MG63 (cell line): ENCODE measurements at regions not wholly inside any gene's neighbourhood (a gene's known extent, or its start where the extent isn't known, plus 50 kb on each side); places are given as distances from the start of the nearest gene placed in this dataset.
A peak's percentile ranks its signal among the peaks of the same experiment; 100 is the strongest.
"Not testable (repeated sequence)": the region's sequence is repeated elsewhere in the genome, so short reads cannot be mapped to it uniquely, and the experiment has no call there.

Experiments
- DNase-seq: peaks from one replicate; pipeline ENCODE4 v3.0.0-alpha.2; 2020
- H3K27me3 ChIP-seq: fragments of 250-450 bp; sonication (Bioruptor Pico); 2 replicates; pipeline ENCODE4 v1.5.1; 2020; ENCODE audit warnings: mild to moderate bottlenecking, moderate library complexity
- H3K36me3 ChIP-seq: fragments of 250-450 bp; sonication (Bioruptor Pico); 2 replicates; pipeline ENCODE4 v1.5.1; 2020; ENCODE audit warnings: mild to moderate bottlenecking, moderate library complexity
- H3K4me3 ChIP-seq: fragments of 250-450 bp; sonication (Bioruptor Pico); 2 replicates; pipeline ENCODE4 v1.5.1; 2020; ENCODE audit warnings: mild to moderate bottlenecking, moderate library complexity
- H3K9me3 ChIP-seq: fragments of 250-450 bp; sonication (Bioruptor Pico); 2 replicates; pipeline ENCODE4 v1.5.1; 2020; ENCODE audit warnings: mild to moderate bottlenecking, moderate library complexity

DNA sequence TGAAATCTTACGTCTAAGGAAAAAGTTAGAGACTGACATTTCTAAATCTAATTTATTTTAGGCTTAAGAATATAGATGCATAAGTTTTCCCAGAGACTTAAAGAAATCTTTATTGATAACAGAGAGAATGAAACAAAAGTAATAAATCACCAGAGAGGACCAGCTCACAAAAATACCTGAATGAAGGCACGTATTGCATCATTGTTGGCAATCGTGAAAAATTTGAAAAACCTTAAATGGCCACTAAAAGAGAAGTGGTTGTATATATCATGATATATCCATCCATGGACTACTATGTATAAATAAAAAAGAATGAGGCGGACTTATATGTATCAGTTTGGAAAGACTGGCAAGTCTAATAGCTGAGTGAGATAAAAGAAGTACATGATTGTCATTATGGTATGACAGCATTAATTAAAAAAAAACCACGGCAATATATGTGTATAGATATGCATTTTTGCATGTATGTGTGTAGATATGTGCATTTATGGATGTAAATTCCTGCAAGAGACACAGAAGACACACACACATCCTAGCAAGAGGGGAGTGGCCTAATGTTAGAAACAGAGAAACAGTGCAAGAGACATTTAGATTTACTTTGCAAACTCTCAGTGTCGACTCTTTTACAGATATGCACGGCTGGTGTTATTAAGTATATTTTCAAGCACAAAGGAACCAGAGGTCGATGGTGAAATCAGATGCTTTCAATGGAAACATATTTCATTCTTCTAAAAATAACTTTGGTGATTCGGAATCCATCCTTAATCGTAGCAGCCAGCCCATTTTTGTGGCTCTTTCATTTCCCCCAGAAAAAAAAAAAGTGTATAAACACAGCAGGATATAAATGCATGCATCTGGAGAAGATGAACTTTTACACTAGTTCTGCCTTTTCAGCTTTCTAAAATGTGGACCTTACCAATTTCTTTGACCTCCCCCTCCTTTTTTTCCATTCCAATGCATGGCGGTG is 156.1 kb upstream of the SALL4 start:
- Histone ChIP-seq H3K27me3 (no peaks in the 10 kb centered on the region), H3K9me3 (no peaks in the 10 kb centered on the region), H3K36me3 (no peaks in the 10 kb centered on the region), H3K4me3 (no peak overlapping the region)
- no peak for DNase-seq

DNA sequence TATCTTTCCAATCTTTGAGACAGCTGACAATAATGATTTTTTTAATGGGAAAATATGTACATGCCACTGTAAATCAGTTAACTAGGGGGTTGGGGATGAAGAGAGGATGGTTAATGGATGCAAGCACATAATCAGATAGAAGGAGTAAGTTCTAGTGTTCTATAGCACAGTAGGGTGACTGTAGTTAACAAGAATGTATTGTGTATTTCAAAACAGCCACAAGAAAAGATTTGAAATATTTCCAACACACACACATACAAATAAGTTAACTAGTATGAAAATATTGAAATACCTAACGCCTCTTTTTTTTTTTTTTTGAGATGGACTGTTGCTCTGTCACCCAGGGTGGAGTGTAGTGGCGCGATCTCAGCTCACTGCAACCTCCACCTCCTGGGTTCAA is 153.4 kb upstream of the SALL4 start:
- H3K36me3 ChIP-seq = no peaks in the 10 kb centered on the region
- H3K27me3 ChIP-seq = no peaks in the 10 kb centered on the region
- H3K9me3 ChIP-seq = no peaks in the 10 kb centered on the region
- DNase-seq = no peak
- H3K4me3 ChIP-seq = no peak overlapping the region

DNA sequence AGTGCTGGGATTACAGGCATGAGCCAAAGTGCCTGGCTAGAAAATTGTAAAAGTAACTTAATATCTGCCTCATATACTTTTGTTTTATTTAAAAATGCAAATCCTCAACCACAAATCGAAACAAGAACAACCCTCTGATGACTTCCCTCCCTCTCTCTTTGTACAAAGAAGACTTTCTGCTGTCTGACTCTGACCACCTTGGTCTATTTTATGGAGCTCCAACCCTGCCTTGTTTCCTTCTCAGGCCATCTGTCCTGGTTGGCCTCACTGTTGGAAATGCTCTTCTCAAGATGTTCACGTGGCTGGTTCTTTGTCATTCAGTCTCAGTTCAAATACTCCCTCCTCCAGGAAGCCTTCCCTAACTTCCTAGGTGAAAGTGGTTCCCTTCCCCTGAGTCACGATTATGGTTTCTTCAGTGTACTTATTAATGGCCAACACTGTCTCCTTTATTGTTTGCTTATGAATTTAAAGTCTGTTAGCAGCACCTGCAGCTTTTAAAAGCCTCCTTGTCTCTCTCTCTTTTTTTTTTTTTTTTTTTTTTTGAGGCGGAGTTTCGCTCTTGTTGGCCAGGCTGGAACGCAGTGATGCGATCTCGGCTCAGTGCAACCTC is 151.5 kb upstream of the SALL4 start:
- no peak overlapping the region for H3K4me3 ChIP-seq
- no peaks in the 10 kb centered on the region for H3K27me3 ChIP-seq
- H3K36me3 ChIP-seq = no peaks in the 10 kb centered on the region
- H3K9me3 ChIP-seq = no peaks in the 10 kb centered on the region
- DNase-seq = no peak

DNA sequence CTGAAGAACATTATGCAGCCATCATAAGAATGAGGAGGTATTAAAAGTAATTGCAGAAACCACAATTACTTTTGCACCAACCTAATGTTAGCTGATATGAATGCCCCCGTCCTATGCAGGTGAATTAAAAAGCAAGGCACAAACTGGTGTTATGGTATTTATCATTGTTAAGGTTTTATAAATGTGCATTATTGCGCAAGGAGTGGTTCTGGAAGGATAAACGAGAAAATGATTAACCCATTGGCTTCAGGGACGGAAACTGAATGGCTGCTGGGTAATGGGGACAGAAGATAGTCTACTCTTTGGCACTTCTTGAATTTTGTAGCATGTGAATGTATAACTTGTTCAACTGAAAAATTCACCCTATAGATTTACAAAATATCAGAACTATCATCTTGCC is 148.6 kb upstream of the SALL4 start:
- H3K4me3 ChIP-seq = no peak overlapping the region
- H3K36me3 ChIP-seq = no peaks in the 10 kb centered on the region
- DNase-seq = no peak
- no peaks in the 10 kb centered on the region for H3K27me3 ChIP-seq
- H3K9me3 ChIP-seq = no peaks in the 10 kb centered on the region

DNA sequence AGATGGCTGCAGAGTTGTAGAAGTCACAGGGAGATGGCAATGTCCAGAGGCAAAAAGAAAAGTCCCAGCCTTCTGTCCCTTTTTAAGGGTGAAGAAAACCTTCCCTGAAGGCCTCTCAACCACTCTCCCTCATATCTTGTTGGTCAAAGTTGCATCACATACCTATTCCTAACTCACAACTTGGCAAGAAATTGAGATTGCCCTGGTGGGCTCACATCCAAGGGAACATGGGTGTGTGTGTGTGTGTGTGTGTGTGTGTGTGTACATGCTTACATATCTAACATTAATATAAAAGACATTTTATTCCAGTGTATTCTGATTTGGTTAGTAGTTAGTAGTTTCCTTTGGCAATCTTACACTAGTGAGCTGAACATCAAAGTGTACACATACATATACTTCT is 144.3 kb upstream of the SALL4 start:
- H3K4me3 ChIP-seq = no peak overlapping the region
- H3K9me3 ChIP-seq = no peaks in the 10 kb centered on the region
- H3K36me3 ChIP-seq = no peaks in the 10 kb centered on the region
- H3K27me3 ChIP-seq = no peaks in the 10 kb centered on the region
- DNase-seq = no peak

DNA sequence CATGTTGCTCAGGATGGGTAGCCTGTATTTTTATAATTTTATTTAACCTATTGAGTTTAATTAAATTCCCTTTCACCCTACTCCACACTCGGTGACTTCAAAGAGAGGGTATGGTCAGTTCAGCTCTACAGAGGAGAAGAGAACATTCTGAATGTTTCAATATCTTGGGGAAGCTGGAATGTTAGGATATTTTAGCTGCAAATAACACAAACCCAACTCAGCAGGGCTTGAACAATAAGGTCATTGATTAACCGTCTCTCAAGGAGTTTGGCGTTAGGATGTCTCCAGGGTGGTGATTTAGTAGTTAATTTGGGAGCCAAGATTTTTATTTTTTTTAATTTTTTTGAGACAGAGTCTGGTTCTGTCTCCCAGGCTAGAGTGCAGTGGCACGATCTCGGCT is 143.6 kb upstream of the SALL4 start:
- H3K27me3 ChIP-seq = no peaks in the 10 kb centered on the region
- no peak for DNase-seq
- no peaks in the 10 kb centered on the region for H3K9me3 ChIP-seq
- no peaks in the 10 kb centered on the region for H3K36me3 ChIP-seq
- no peak overlapping the region for H3K4me3 ChIP-seq

DNA sequence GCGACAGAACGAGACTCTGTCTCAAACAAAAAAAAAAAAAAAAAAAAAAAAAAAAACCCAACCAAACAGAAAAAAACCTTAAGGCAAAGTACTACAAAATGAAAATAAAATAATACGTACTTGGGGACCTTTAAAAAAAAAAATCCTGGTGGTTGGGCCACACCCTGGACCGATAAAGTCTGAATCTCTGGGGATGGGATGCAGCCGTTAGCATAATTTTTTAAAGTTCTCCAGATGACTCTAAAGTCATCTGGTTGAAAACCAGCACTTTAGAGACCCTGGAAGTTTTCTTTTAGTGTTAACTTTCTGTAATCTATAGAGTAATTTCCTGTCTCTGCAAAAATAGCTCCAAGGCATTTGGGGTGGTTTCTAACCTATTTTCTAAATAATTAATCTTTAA is 142.9 kb upstream of the SALL4 start:
- H3K27me3 ChIP-seq = no peaks in the 10 kb centered on the region
- no peak for DNase-seq
- no peaks in the 10 kb centered on the region for H3K36me3 ChIP-seq
- H3K9me3 ChIP-seq = no peaks in the 10 kb centered on the region
- no peak overlapping the region for H3K4me3 ChIP-seq

DNA sequence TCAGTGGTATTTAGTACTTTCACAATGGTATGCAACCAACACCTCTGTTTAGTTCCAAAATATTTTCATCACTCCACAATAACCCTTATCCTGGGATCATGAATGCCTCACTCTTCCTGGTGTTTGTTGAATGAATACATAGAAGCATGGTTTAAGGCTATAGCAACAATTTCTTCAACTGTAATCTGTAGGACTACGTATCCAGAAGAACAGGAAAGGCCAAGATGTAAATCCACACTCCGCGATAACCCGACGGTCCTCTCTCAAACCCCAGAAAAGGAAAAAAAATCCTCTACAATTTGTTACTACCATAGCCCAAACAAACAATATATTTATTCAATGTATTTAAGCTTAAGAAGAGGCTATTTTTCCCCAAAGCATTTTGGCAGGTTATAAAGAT is 141.4 kb upstream of the SALL4 start:
- Histone ChIP-seq H3K36me3 (no peaks in the 10 kb centered on the region), H3K9me3 (no peaks in the 10 kb centered on the region), H3K27me3 (no peaks in the 10 kb centered on the region), H3K4me3 (no peak overlapping the region)
- no peak for DNase-seq

DNA sequence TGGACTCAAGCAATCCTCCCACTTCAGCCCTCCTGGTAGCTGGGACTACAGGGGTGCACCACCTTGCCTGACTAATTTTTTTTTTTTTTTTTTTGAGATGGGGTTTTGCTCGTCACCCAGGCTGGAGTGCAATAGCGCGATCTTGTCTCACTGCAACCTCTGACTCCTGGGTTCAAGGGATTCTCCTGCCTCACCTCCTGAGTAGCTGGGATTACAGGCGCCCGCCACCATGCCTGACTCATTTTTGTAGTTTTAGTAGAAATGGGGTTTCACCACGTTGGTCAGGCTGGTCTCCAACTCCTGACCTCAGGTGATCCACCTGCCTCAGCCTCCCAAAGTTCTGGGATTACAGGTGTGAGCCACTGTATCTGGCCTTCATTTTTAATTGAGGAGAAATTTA is 141.0 kb upstream of the SALL4 start:
- not testable (repeated sequence) for H3K9me3 ChIP-seq, H3K36me3 ChIP-seq, H3K27me3 ChIP-seq, DNase-seq, H3K4me3 ChIP-seq

DNA sequence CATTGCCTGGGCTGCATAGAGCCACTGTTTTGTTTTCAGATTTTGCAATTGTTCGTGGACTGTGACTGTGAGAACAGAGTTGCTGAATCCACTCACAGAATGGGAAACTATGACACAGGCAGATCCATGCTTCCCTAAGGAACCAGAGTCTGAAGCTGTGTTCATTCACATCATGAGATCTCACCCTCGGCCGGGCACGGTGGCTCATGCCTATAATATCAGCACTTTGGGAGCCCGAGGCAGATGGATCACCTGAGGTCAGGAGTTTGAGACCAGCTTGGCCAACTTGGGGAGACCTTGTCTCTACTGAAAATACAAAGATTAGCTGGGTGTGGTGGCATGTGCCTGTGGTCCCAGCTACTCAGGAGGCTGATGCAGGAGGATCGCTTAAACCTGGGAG is 139.2 kb upstream of the SALL4 start:
- Histone ChIP-seq H3K9me3 (no peaks in the 10 kb centered on the region), H3K36me3 (no peaks in the 10 kb centered on the region), H3K27me3 (no peaks in the 10 kb centered on the region), H3K4me3 (no peak overlapping the region)
- DNase-seq = no peak

DNA sequence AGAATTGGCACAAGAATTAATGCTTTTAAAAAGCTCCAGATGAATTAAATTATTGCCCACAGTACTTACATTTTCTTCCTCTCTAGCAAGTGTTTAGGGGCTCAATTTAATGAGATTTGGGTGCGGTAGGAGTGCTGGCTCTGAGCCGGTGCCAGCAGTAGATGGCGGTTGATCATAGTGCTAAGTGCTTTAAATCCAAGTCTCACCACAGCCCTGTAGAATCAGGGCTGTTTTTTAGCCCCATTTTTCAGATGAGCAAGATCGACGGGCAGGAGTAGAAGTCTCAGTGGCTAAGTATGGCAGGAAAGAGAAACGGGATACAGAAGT is 136.9 kb upstream of the SALL4 start:
- DNase-seq = peak; percentile 36
- no peaks in the 10 kb centered on the region for H3K27me3 ChIP-seq
- H3K4me3 ChIP-seq = no peak overlapping the region
- no peaks in the 10 kb centered on the region for H3K36me3 ChIP-seq
- no peaks in the 10 kb centered on the region for H3K9me3 ChIP-seq

DNA sequence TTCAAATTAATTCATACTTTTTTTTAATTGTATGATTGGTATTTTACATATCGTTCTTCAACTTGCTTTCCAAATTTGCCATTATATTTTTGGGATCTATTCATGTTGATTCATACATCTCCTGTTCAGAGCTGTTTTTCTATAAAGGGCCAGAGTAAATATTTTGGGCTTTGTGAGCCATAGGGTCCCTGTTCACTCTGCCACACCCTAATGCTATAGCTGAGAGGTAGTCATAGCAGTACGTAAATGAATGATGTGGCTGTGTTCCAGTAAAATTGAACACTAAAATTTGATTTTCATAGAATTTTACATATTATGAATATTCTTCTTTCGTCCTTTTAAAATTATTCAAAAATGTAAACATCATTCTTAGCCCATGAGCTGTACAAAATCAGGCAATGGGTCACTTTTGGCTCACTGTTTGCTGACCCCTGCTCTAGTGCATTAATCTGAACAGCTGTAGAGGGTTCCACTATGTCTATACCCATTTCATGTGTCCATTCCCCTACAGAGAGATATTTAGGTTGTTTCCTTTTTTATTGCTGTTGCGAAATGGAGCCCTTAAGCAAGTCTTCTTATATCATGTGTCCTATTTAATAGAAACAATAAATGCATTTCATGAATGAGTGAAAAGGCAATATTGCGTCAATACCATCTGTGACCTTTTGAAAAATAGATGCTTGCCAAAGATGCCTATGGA is 136.4 kb upstream of the SALL4 start:
- H3K27me3 ChIP-seq = no peaks in the 10 kb centered on the region

DNA sequence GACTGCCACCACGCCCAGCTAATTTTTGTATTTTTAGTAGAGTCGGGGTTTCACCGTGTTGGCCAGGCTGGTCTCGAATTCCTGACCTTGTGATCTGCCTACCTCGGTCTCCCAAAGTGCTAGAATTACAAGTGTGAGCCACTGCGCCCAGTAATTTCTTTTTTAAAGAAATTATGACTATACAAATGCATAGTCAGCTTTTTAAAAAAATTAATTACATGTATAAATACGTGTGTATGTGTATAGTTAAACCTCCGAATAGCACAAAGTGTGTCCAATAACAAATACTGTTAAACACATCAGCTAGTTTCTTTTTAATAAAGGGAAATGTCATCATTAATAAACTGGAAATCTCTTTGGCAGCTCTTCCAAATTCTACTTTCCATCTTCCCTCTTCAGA is 135.5 kb upstream of the SALL4 start:
- H3K9me3 ChIP-seq = no peaks in the 10 kb centered on the region
- no peaks in the 10 kb centered on the region for H3K36me3 ChIP-seq
- DNase-seq = no peak
- H3K4me3 ChIP-seq = no peak overlapping the region
- H3K27me3 ChIP-seq = no peaks in the 10 kb centered on the region

More for the DNA sequence above, 136.4 kb upstream of the SALL4 start:
- Histone ChIP-seq H3K36me3 (no peaks in the 10 kb centered on the region), H3K9me3 (no peaks in the 10 kb centered on the region), H3K4me3 (no peak overlapping the region)
- peak; percentile 47 for DNase-seq

DNA sequence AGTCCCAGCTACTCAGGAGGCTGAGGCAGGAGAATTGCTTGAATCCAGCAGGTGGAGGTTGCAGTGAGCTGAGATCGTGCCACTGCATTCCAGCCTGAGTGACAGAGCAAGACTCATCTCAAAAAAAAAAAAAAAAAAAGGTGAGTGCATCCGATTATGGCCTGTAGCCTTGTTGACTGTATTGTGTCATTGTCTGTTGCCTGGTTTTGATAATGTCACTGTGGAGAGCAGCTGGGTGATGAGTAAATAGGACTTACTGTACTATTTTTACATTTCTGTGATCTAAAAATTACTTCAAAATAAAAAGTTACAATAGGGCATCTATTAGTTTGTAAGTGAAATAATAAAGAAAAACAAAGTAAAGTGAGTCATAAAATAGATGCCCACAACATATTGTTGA is 134.1 kb upstream of the SALL4 start:
- no peak for DNase-seq
- Histone ChIP-seq H3K4me3 (no peak overlapping the region), H3K9me3 (no peaks in the 10 kb centered on the region), H3K36me3 (no peaks in the 10 kb centered on the region), H3K27me3 (no peaks in the 10 kb centered on the region)

DNA sequence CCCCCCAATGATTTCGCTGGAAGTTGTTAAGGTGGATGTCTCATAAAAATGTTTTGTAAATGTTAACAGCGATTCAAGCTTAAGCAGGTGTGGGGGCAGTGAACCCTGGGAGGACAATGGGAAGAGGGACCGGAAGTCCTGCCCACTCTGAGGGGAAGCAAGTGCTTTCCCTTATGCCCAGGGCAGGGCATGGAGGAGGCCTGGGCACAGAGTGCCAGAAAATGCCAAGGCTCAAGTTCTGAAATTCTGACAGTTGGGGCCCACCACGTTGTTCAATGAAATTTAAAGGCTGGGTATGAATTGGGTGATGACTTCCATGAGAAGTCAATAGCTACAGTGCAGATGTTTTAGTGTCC is 132.7 kb upstream of the SALL4 start:
- Histone ChIP-seq H3K27me3 (no peaks in the 10 kb centered on the region), H3K9me3 (no peaks in the 10 kb centered on the region; the same call in 1 of the 2 replicates), H3K4me3 (no peak overlapping the region), H3K36me3 (no peaks in the 10 kb centered on the region)
- no peak for DNase-seq

DNA sequence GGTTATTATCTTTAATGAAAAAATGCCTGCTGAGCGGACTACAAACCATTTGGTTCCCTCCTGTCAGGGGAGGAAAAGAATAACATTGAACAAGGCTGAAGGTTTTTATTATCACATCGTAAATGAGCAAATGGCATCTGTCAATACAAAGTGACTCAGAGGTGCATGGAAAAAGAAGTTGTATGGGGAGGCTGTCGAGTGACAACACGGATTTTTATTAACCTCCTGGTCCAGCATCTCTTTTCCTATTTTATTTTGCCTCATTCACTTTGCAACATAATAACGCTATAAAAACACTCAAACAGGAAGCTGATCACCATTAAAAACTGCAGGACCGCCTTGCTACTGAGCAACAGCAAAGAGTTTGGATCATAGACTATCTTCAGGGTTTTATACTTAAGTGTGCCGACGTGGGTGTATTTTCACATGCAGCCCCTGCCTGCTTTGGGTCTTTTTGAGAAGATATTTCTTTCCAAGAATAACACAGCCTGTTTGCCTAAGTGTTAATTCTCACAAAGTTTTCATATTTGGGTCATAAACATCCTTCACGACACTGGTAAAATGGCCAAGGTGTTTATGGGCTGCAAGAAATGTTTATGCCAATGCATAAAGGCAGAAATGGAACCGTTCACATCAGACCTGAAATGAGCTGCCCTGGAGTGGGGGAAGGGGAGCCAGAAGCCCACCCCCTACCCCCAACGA is 132.1 kb upstream of the SALL4 start:
- DNase-seq = no peak
- no peaks in the 10 kb centered on the region for H3K27me3 ChIP-seq
- H3K4me3 ChIP-seq = 0 out of 2 replicates have a peak overlapping the region, but pooled peaks have one; percentile 2
- H3K36me3 ChIP-seq = no peaks in the 10 kb centered on the region
- no peaks in the 10 kb centered on the region; the same call in 1 of the 2 replicates for H3K9me3 ChIP-seq

DNA sequence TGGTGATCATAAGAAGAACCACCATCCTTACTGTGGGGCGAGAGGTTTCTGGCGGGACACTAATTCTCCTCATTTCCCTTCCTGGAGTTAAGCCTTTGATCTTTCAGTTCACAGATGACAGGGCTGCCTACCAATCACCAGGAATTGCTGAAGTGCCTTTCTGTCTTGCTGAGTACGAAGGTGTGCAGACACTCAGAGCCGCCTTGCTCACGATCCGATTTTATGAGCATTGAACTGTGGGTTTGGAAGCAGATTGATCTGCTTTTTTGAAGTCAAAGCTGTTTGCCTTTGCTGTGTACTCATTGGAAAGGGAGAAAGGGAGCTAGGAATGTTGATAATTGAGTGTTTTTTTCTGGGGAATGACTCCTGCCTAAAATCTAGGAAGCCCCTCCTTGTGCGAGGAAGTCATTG is 129.1 kb upstream of the SALL4 start:
- no peak for DNase-seq
- Histone ChIP-seq H3K4me3 (no peak overlapping the region), H3K27me3 (no peaks in the 10 kb centered on the region), H3K36me3 (no peaks in the 10 kb centered on the region), H3K9me3 (no peaks in the 10 kb centered on the region; the same call in 1 of the 2 replicates)
